SK-N-SH treated with all-trans-retinoic acid at 6 μM for 48 hours (cell line): ENCODE measurements at regions not wholly inside any gene's neighbourhood (a gene's known extent, or its start where the extent isn't known, plus 50 kb on each side); places are given as distances from the start of the nearest gene placed in this dataset.

Experiments
- CSDC2 ChIP-seq: fragments of 250-450 bp; sonication (Bioruptor Pico); IDR thresholded peaks from 2 replicates; pipeline ENCODE4 v1.5.0; 2020; ENCODE audit warnings: mild to moderate bottlenecking, moderate library complexity
- ESRRG ChIP-seq: fragments of 250-450 bp; sonication (Bioruptor Pico); IDR thresholded peaks from 2 replicates; pipeline ENCODE4 v1.6.1; 2021; ENCODE audit warnings: mild to moderate bottlenecking
- ISL1 ChIP-seq: fragments of 250-450 bp; sonication (Bioruptor Pico); IDR thresholded peaks from 2 replicates; pipeline ENCODE4 v2.1.2; 2022; ENCODE audit warnings: mild to moderate bottlenecking, moderate library complexity
- OSR1 ChIP-seq: fragments of 250-450 bp; sonication (Bioruptor Pico); IDR thresholded peaks from 2 replicates; pipeline ENCODE4 v1.8.0; 2022; ENCODE audit warnings: moderate library complexity, mild to moderate bottlenecking, inconsistent platforms
- ZC3H10 ChIP-seq: fragments of 250-450 bp; sonication (Bioruptor Pico); IDR thresholded peaks from 2 replicates; pipeline ENCODE4 v1.5.1; 2021; ENCODE audit warnings: mild to moderate bottlenecking, moderate library complexity
- ZNF565 ChIP-seq: fragments of 450-650 bp; formaldehyde crosslinking; conservative IDR thresholded peaks from 2 replicates; pipeline ENCODE4 v1.5.0; 2020; ENCODE audit warnings: low read depth, mild to moderate bottlenecking, moderate library complexity
- TF ChIP-seq, protein P1 (sequence below): fragments of 250-450 bp; sonication (Bioruptor Pico); IDR thresholded peaks from 2 replicates; pipeline ENCODE4 v1.8.0; 2020; ENCODE audit warnings: mild to moderate bottlenecking, moderate library complexity, borderline replicate concordance
- TF ChIP-seq, protein P2 (sequence below): fragments of 250-450 bp; sonication (Bioruptor Pico); IDR thresholded peaks from 2 replicates; pipeline ENCODE4 v1.5.1; 2020; ENCODE audit warnings: low read depth, mild to moderate bottlenecking, moderate library complexity
- TF ChIP-seq, protein P3 (sequence below): fragments of 250-450 bp; sonication (Bioruptor Pico); IDR thresholded peaks from 2 replicates; pipeline ENCODE4 v1.5.1; 2021; ENCODE audit warnings: mild to moderate bottlenecking, moderate library complexity

DNA sequence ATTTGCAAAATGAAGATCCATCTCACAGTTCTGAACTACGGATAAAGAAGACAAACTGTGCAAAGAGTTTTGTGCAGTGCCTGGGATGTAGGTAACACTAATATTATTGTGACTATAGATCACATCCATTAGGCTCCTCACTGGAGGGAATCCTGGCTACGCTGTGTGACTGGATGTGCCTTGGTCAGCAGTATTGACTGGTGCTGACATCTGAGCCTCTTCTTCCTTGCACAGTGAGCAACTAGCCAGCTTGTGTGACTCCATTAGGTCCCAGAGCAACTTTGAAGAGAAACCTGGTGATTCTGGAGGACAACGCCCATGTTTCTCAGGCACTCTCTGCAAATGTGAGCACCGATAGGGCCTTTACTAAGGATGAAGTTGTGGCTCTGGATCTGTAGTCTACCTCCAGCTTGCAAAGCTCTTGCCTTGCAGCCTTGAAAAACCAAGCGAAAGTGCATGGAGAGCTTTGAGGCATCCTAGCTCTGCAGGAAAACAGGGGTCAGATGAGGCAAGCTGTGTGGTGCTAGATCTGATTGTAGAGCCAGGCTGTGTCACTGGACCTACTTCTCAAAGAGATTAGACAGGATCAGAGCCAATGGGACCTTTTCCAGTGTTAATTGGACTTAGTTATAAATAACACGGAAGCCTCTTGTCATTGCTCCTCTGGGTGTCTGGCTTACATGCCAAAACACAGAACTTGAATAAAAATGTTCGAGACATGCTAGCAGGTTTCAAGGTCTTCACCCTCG is 303.6 kb upstream of the LYZL1 start:
- no peak for TF ChIP-seq ZC3H10 (CRISPR knock-in tag)
- TF ChIP-seq, protein P1, sequence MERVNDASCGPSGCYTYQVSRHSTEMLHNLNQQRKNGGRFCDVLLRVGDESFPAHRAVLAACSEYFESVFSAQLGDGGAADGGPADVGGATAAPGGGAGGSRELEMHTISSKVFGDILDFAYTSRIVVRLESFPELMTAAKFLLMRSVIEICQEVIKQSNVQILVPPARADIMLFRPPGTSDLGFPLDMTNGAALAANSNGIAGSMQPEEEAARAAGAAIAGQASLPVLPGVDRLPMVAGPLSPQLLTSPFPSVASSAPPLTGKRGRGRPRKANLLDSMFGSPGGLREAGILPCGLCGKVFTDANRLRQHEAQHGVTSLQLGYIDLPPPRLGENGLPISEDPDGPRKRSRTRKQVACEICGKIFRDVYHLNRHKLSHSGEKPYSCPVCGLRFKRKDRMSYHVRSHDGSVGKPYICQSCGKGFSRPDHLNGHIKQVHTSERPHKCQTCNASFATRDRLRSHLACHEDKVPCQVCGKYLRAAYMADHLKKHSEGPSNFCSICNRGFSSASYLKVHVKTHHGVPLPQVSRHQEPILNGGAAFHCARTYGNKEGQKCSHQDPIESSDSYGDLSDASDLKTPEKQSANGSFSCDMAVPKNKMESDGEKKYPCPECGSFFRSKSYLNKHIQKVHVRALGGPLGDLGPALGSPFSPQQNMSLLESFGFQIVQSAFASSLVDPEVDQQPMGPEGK (CRISPR knock-in tag), result no peak
- no peak for TF ChIP-seq OSR1
- TF ChIP-seq CSDC2 (CRISPR knock-in tag), result no peak
- TF ChIP-seq, protein P2, sequence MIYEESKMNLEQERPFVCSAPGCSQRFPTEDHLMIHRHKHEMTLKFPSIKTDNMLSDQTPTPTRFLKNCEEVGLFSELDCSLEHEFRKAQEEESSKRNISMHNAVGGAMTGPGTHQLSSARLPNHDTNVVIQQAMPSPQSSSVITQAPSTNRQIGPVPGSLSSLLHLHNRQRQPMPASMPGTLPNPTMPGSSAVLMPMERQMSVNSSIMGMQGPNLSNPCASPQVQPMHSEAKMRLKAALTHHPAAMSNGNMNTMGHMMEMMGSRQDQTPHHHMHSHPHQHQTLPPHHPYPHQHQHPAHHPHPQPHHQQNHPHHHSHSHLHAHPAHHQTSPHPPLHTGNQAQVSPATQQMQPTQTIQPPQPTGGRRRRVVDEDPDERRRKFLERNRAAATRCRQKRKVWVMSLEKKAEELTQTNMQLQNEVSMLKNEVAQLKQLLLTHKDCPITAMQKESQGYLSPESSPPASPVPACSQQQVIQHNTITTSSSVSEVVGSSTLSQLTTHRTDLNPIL, result no peak
- TF ChIP-seq ISL1, result no peak
- TF ChIP-seq, protein P3, sequence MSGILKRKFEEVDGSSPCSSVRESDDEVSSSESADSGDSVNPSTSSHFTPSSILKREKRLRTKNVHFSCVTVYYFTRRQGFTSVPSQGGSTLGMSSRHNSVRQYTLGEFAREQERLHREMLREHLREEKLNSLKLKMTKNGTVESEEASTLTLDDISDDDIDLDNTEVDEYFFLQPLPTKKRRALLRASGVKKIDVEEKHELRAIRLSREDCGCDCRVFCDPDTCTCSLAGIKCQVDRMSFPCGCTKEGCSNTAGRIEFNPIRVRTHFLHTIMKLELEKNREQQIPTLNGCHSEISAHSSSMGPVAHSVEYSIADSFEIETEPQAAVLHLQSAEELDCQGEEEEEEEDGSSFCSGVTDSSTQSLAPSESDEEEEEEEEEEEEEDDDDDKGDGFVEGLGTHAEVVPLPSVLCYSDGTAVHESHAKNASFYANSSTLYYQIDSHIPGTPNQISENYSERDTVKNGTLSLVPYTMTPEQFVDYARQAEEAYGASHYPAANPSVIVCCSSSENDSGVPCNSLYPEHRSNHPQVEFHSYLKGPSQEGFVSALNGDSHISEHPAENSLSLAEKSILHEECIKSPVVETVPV (CRISPR knock-in tag), result no peak
- TF ChIP-seq ESRRG (CRISPR knock-in tag), result no peak
- TF ChIP-seq ZNF565 (CRISPR knock-in tag), result no peak
